ENCODE measurements at regions not wholly inside any gene's neighbourhood (a gene's known extent, or its start where the extent isn't known, plus 50 kb on each side); places are given as distances from the start of the nearest gene placed in this dataset.
A peak's percentile ranks its signal among the peaks of the same experiment; 100 is the strongest.

DNA sequence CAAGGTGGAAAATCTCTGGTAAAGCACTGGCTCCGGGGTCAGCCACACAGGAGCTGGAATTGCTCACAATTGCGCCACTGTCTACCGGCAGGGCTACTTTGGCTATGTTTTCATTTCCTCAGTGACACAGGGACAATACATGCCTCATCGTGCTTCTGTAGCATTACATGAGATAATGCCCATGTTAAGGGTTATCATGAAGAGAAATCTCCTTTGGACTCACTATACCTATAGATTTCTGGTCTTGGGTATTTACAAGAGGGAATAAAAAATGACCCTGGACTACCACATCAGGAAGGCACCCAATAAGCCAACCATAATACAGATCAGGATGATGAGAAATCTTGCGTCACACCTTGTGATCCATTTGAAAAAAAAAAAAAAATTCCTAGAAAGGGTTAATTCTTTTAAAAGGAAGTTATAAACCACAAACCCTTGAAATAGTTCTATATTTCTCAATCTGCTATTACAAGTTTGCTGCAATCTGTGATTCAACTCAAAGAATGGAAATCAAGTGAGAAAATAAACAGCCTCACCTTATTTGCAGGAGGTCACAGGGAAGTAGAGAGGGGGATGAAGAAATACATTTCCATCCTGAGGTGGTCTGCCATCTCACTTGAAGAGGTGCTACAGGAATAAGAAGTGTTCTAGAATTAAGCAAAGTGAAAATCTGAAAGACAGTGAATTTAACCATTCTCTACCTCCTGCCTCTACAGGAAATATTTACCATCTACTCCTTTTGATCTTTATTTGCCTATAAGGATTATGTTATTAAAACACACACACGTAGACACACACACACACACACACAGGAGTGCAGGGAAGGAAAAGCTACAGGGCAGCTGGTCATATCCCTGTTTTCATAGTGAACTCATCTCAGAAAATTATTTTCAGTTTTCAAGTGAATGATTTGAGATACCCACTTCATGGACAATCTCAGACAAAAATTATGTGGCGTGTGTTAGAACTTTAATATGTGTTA, 231.3 kb upstream of the CELF2 start:
- DNase-seq = no peak

DNA sequence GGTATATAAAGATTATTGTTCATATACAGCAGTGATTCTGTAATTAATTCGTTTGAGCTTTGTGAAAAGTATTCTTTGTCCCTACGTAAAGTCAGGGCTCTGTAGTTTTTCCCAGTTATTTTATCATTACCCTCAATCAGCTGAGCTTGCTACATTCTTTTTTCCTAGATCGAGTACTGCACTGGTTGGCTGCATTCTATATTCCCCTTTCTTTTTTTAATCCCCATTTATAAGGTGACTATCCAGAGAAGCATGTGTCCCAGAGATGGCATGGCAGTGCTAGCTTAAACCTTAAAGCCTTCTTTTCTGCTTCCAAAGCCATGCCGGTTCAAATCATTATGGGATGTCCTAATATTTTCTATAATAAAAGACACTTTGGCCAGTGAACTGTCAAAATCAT, 230.1 kb upstream of the CELF2 start:
- DNase-seq = no peak

DNA sequence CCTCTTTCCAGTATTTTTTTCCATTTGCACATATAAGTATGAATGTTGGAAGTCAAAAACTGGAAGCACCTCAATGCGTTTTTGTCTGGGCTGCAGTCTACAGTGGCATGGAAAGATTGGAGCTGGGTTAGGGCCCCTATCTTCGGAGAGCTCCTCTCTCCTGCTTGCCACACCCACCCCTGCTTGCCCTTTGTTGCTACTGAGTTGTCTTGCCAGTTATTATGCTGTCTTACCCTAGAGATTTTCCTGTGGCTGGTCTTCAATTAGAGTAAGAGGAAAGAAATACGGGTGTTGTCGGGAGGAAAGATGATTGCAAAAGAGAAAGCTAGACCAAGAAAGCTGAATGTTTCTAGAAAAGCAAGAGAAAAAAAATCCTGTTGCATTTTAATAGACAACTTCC, 228.9 kb upstream of the CELF2 start:
- DNase-seq = no peak

GRCh38 chr10:10791869-10792268, 225.8 kb upstream of the CELF2 start:
- DNase-seq = no peak

- no peak for DNase-seq
Measured at GRCh38 chr10:10792681-10793080, 225.0 kb upstream of the CELF2 start.

DNA sequence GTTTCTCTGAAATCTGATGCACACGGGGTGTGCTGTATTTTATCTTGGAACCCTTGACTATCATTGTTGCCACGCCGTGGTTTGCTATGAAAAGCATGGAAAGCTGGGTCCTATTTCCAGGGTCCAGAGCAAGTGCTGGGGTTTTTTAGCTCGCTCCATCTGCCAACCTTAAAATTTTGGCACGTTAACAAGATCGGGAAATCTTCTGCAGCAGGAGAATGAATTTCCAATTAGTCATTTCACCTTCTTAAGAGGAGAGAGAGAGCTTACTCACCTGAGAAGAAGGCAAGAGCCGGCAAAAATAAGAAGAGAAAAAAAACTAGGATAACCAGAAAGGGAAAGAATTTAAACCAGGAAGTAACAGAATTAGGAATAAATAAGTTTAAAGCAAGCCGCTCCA, 223.6 kb upstream of the CELF2 start:
- no peak for DNase-seq

DNA sequence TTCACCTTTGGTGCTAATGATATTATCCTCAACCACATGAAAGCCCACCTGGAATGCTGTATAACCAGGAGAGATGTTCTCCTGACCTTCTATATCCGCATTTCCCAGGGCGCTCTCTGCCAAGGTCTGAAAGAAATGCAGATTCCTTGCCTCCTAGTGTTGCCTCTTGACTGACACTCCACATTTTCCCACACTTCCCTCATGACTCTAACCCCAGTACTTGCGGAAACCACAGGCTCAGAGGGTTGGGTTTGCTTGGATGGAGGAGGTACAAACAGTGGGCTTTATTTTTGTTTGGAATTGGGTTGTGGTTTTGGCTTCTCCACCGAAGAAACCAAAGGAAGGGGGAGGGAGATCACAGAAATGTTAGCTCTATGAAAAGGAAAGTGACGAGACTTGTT, 222.9 kb upstream of the CELF2 start:
- no peak for DNase-seq

DNA sequence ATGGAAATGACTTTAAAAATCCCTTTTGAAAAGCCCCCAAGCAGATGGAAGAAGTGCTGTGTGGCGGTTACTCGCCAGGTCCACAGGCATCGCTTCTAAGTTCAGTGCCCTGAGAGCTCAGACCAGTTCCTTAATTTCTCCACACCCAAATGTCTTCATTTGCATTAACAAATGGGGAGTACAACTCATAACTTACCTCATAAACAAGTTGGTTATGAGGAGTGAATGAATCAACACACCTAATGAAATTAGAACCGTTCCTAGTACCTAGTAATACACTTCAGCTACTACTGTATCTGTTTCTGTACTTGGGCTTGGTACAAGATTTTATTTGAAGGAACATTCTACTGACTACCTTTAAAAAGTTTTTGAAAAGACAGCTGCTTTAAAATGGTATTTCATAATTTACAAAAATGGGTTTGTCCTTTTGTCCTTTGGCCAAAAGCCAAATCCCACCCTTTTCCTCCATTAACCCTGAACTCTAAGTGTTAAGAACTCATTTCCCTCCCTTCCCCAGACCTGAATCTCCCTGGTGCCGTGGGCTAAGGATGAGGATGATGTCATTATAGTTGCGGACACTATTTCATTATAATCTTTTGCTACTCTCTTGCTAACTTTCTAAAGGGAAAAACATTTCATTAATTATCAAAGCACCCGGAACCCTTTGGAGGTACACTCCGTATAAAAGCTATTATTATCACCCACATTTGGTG, 221.5 kb upstream of the CELF2 start:
- DNase-seq = no peak

- no peak for DNase-seq
Measured at GRCh38 chr10:10796774-10797415, 220.8 kb upstream of the CELF2 start.

DNA sequence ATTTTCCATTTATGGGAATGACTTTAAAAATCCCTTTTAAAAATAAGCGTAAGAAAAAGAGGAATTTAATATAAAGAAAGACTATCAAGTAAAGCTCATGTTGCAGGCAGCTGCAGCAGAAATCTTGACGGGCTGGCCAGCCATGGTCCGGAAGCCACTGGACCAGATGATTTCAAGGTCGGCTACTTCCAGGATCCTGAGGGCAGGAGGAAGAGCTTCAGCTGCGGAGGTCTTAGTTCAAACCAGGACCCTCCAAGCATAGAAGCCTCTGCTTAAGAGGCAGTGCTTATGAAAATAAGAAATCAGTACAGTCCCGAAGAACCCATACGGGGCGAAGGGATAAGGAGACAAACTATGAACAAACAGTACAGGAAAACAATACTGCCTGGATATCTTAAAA, 220.2 kb upstream of the CELF2 start:
- DNase-seq = peak in 1 of 58 donors; percentile 8

DNA sequence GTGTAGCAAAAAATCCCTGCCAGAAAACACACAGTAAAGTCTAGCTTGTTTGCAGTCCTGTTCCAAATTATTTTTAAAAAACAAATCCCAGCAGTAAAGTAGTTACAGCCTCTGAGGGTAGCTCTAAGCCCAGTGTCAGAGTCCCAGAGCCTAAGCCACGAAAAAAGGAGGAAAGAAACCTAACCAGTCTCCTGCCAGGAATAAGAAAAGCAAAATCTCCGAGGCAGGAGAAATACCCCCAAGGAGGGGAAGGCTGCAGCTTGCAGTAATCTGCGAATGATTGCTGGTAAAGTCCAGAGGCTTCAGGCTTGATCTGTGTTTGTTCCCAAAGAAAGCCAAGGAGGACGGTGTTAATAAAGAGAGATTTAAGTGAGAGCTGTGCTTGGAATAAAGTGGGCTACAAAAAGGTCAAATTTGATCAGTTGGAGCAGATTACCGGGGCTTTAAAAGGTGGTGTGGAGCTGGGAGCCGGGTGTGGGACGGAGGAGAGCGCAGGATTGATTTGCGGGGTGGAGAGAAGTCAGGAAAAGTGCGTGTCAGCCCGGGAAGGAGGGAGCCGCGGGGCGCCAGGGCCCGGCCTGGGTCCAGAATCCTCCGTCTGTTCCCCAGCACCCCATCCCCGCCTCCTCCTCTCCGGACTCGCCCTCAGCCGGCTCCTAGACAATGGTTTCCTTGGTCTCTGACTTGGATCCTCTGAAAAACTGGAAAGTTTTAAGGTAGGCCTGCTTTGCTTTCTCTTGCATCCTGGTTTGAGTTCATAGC, 219.4 kb upstream of the CELF2 start:
- DNase-seq = peak in 8 of 58 donors; percentile 5 to 66 (median 14)

- no peak for DNase-seq
Measured at GRCh38 chr10:10798864-10799192, 218.8 kb upstream of the CELF2 start.

- no peak for DNase-seq
Measured at GRCh38 chr10:10800961-10801360, 216.7 kb upstream of the CELF2 start.

DNA sequence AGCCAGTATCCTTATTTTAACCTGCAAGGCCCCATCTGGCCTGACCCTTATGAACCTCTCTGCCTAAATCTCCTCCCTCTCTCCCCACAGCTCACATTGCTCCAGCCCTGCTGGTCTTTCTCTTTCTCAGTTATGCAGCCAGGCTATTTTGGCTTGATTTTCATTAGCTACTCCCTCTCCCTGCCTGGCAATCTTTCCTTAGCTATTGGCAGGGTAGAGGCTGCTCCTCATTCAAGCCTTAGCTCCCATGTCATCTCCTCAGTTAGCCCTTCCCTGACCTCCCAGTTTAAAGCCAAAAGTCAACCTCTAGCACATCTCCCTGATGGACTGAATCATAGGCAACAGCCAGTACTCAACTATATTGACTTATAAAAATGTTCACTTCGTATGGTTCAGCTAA, 214.4 kb upstream of the CELF2 start:
- no peak for DNase-seq

GRCh38 chr10:10804061-10804460, 213.6 kb upstream of the CELF2 start:
- no peak for DNase-seq

GRCh38 chr10:10804998-10805740, 212.5 kb upstream of the CELF2 start:
- DNase-seq = no peak

GRCh38 chr10:10807106-10807505, 210.6 kb upstream of the CELF2 start:
- DNase-seq = no peak

DNA sequence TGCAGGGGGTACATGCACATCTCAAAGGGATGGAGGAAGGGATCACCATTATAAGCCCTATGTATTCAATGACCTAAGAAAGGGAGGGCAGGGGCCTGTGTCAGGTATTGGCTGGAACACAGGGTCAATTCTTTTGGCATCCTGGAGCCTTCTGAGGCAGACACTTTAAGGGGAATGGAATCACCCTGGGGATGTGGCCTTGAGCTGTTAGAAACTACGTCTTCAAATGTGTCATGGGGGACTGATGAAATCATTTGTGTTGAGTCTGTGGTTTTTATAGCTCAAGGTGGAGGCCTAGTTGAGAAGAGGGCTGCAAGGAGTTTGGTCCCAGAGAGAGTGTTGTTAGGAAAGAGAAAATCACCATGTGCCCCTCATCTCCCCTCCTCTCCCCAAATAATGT, 206.1 kb upstream of the CELF2 start:
- no peak for DNase-seq

- no peak for DNase-seq
Measured at GRCh38 chr10:10813656-10814055, 204.0 kb upstream of the CELF2 start.

DNA sequence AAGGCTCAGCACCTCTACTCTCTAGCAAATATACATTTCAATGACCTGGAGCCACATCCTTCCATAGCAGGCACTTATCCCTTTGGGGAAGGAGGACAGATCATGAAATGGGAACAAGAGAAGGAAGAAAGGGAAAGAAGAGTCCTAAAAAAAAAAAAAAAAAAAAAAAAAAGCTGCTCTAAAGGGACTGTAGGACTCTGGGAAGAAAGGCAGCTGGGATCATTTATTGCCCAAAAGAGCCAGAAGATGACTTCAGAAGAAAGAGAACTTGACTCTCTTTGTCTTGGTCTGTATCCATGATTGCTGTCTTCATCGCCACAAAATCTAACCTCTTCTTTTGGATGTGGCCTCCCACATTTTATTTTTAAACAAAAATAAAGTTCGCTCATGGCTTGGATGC, 203.6 kb upstream of the CELF2 start:
- no peak for DNase-seq

DNA sequence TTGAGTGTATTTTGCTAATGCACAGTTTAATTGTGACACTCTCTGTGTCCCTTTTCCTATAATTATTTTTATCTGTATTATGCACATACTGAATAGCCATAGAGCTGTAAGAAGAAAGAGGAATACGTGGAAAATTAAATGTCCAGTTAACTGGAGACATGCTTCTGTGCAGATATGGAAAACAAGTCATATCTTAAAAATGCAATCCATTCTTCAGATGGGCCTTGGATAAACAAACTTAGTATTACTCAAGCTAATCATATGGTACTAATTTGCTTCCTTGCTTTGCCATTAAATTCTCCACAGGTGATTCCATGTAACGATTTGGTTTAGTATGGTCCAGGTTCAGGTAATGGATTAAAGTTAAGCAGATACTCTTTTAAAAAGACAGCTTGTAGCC, 201.2 kb upstream of the CELF2 start:
- no peak for DNase-seq
